Fibroblast of peridontal ligament (primary cell): ENCODE measurements at regions not wholly inside any gene's neighbourhood (a gene's known extent, or its start where the extent isn't known, plus 50 kb on each side); places are given as distances from the start of the nearest gene placed in this dataset.
A peak's percentile ranks its signal among the peaks of the same experiment; 100 is the strongest.

ENCODE experiments used
- DNase-seq: peaks from one replicate; pipeline ENCODE4 v3.0.0-alpha.2; 2010; ENCODE audit errors: extremely low read depth

DNA sequence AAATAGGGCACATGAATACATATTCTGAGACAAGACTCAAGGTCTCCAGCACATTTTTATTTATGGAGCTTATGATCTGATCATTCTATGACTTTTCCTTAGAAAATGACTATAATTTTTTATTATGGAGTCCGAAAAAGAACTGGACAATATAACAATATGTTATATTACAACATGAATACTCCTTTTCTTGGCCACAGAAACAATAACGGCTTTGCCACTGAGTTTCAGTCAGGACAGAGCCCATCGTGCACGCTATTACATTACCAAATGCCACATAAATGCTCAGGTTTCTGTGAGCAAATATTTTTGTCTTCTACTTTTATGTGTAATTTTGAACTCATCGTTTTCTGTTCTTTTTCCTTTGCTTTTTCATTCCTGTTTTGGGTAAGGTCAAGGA is 509.2 kb upstream of the ZEB2 start:
- no peak for DNase-seq

DNA sequence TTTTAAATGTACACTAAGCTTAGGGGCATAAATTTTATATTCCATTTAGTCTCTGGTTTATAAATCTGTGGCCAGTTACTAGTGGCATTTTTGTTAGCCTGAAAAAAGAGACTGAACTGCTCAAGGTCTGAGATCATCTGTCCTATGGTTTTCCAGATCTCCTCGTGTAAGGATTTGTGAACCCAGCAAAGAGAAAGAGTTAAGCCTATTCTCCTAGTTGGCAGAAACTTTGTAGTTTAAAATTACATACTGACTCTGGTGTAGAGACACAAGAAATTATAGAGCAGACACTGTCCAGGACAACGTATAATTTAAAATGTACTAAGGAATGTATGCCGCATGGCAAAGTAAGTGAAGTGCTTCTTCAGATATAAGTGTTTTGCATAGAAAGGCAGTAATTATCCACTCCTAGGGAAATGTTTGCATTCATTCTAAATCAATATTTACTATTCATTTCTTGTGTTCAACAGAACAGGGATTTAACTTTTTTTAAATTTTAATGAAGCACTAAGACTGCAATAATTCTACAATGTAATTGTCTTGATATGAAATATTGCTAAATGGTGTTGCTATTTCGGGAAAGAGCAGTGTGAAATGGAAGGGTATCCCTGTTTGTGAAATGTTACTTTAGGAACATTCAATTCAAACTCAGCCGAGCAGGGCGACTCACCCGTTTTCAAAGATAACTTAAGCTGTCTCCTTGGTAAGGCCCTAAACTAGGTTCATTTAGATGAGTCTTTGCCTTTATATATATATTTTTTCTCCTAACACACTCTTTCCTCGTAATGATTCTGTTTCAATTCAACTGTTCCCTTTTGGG is 508.4 kb upstream of the ZEB2 start:
- DNase-seq: peak; percentile 72

DNA sequence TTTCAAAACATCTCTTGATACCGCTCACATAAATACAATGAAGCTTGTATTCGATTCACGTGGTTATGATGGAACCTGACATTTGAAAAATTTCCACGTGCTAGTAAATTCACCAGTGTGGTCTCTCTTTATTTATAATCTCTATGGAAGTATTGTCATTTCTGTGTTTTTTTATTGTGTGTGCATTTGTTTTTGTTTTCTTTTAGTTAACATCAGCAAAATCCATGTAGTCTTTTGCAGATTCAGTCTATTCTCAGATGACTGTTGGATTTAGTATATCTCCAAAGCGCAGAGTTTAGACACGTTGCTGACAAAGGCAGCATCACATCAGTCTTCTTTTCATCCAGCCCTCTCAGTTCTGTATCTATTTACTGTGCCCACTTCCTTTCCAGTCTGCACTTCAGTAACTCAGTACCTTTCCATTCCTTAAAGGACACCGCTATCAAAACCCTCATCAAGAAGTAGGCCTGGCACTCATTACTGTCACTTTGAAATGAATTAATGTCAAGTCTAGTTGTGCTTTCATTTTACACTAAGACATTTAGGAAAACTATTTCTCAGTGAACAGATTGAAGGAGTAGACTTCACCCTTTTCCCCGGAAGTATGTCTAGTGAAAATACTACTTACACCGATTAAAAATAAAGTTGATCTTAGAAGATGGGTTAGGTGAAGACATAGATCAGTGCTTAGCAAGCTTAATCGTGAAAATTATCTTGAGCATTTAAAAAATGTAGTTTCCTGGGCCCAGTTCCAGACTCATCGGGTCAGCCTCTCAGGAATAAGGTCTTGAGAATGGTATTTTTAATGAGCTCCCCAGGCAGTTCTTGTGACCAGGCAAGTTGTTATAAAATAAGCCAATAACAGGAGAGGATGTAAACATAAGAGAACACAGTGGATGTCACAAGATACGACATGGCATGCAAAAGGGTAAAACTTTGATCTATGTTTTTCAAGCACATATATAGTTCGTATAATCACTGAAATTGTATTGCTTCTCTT is 506.8 kb upstream of the ZEB2 start:
- peak; percentile 66 for DNase-seq

DNA sequence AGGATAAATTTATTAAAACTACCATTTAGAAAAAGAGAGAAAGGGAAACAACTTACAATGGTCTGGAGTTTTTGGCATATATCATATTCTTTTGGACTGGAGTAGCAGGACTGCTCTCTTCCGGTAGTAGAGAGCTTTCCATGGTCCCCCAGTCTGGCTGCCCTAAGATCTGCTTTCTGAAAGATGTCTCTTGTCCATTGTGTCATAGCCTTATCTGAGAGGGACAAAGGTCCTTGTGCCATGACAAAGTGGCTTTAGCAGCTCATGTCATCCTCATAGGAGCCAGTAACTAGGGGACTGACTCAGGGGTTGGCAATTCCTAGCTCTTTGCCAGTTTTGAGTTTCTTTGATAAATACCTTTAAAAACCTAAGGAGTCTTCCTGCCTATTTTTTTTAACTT is 505.5 kb upstream of the ZEB2 start:
- no peak for DNase-seq

DNA sequence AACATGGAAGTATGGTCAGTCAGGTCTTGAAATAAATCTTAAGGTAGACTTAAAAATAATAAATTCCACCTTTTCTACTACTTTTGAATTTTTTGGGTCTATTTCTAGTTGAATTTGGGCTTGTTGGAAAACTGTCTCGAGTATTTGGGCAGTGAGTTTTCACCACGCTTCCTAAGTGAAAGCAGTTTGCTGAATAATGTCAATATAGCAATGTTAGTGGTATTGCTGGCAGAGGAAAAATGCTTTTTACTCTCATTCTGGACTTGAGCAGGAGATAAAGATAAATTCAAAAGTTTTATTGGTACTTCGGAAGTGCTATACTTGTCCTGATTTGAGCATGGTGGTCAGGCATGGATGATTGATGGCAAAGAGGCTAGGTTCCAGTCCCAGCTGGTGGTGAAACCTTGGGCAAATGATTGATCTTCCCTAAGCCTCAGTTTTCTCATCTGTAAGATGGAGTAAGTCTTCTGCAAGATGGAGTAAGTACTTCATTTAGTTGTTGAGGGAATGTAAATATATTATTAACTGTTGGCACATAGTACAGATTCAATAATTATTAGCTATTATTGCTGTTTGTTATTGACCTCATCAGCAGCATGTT is 503.5 kb upstream of the ZEB2 start:
- no peak for DNase-seq

GRCh38 chr2:145022666-145023333 is 502.9 kb upstream of the ZEB2 start:
- DNase-seq: peak; percentile 96

GRCh38 chr2:145021962-145022665 is 502.2 kb upstream of the ZEB2 start:
- peak; percentile 83 for DNase-seq

DNA sequence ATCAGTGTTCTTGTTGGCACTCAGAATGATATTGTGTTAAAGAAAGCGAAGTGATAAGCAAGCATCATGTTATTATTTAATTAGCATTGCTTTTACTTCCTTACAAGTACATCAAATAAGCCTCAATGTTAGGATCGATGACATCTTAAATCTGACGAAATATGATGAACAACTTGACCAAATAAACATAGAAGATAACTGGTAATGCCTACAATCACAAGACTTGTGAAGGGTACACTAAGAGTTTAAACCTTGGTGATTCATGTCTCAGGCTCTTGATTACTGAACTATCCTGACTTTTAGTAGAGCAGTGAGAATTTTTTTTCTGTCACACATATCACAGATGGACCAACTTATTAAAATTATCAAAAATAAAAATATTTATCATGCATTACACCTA is 500.8 kb upstream of the ZEB2 start:
- peak; percentile 54 for DNase-seq

DNA sequence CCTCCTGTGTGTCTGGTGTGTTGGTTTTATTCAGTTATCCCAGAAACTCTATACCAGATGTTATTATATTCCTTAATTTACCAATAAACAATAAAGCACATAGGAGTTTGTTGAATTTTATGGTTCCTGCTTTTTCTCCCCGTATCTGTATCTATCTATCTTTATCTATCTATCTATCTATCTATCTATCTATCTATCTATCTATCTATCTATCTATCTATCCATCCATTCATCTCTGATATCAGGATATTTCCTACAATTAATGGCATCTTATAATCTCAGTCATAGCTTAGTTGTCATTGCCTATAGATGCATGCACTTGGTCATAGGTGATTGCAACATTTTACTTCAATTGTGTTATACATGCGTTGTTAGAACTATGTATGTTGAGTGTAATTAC is 500.2 kb upstream of the ZEB2 start:
- no peak for DNase-seq

- DNase-seq: no peak
These were observed 498.6 kb upstream of the ZEB2 start for GRCh38 chr2:145018502-145018901.

DNA sequence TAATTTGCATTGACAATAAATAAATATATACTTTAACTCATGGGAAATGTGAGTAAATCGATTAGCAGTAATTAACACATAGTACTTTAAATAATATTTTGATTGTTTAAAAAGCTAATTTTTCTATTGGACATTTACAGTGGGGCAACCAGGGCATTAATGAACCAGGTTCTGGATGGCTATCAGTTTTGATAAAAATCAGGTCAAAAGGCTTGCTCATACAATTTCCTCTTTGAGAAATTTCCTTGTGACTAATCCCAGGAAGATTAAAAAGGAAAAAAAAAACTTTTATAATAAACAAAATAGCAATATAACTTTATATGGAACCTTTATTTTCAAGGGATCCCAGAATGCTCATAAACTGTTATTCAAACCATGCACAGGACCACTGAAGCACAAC is 497.2 kb upstream of the ZEB2 start:
- no peak for DNase-seq

GRCh38 chr2:145016711-145017110 is 496.8 kb upstream of the ZEB2 start:
- DNase-seq: no peak

GRCh38 chr2:145015561-145015960 is 495.6 kb upstream of the ZEB2 start:
- DNase-seq: no peak

GRCh38 chr2:145012806-145013205 is 492.9 kb upstream of the ZEB2 start:
- no peak for DNase-seq

- peak; percentile 34 for DNase-seq
These were observed 492.3 kb upstream of the ZEB2 start for GRCh38 chr2:145012214-145012670.

DNA sequence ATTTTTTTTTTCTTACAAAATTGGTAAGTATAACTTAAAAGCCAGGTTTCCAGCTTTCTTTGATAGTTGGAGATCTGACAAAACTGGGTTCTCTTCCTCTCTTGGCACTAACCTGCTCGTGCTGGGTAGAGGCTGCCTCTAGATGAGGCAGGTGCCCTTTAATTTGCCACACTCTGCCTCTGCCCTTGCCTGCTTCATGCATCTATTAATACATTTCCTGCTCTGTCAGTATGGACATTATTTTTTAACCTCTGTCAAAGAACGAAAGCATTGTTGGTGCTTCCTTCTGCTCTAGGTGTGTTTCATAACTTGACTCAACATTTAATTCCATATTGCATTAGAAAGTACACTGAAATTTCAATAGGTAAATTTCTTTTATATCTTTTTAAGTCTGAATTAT is 490.7 kb upstream of the ZEB2 start:
- no peak for DNase-seq

DNA sequence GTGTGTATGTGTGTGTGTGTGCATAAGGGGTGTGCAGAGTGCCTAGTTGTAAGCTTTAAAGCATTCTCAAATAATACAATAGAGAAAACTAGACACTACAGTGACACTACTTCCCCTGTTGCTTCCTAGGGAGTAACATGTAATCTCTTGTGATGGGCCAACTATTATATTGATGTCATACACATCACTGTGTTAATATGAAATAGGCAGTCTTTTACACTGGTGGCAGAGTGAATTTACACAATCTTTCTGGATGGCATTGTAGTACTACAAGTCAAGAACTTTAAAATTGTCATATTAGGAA is 488.0 kb upstream of the ZEB2 start:
- no peak for DNase-seq

- peak; percentile 94 for DNase-seq
These were observed 487.4 kb upstream of the ZEB2 start for GRCh38 chr2:145007093-145007959.

GRCh38 chr2:145002624-145003023 is 482.7 kb upstream of the ZEB2 start:
- DNase-seq: no peak

DNA sequence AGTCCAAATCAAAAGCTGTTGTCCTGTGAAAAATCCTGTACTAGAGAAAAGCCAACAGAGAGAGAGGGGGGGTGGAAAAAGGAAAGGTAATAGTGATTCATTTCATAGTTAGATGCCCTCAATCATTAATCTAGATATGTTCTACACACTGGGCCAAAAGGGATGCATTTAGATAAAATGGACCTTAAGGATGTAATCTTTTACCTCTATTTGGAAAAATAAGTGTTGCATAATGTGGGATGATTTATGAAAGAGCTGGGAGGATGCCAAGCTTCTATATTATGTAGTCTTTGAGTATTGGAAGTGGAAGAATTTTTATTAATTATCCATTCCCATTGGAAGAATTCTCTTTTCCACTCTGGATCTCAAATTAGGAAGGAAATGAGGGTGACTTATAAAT is 480.5 kb upstream of the ZEB2 start:
- no peak for DNase-seq
